Medulla oblongata (tissue), 1 donor: ENCODE measurements at regions not wholly inside any gene's neighbourhood (a gene's known extent, or its start where the extent isn't known, plus 50 kb on each side); places are given as distances from the start of the nearest gene placed in this dataset.
"Not testable (repeated sequence)": the region's sequence is repeated elsewhere in the genome, so short reads cannot be mapped to it uniquely, and the experiment has no call there.

Experiments
- DNase-seq: peaks from one replicate; pipeline ENCODE4 v3.0.0-alpha.2; 2015; ENCODE audit errors: extremely low spot score

DNA sequence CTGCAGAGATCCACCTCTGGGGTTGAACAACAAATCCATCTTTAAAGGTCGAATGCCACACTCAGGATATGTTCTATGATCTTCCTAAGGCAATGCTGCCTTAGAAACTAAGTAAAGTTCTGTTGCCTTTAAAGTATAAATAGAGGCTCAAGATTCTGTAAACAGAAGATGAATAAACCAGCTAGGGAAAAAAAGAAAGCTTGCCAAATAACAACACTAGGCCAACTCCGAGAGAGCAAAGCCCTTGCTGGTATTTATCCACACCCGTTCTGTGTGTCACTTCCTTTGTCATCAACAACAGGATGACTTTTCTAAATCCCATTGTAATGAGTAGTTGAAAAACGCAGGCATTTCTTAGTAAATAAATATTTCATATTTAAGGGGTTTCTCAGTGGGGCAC lies 330.0 kb upstream of the GLI3 start:
- DNase-seq: no peak

DNA sequence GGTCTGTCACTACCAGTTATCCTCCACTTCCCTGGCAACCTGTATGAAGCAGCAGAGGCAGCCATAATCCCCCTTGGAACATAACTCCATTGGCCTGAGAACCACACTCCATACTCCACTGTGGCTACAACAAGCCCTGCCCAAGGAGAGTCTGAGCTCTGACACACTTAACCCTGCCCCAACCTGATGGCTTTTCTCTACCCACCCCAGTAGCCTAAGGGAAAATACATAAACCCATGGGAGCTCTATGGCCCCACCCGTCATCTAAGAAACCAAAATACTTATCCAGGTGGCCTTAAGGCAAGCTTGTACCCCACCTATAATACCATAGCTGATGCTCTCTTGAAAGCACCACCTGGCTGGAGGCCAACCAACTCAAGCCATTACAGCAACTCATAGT lies 324.8 kb upstream of the GLI3 start:
- no peak for DNase-seq

DNA sequence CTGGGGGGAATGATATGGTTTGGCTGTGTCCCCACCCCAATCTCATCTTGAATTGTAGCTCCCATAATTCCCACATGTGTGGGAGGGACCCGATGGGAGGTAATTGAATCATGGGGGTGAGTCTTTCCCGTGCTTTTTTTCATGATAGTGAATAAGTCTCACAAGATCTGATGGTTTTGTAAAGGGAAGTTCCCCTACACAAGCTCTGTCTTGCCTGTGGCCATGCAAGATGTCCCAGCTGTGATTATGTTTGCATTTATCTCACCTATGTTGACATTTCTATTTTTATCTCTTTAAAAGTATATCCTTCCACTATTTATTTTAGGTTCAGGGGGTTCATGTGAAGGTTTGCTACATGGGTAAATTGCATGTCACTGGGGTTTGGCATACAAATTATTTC lies 323.9 kb upstream of the GLI3 start:
- DNase-seq: no peak

DNA sequence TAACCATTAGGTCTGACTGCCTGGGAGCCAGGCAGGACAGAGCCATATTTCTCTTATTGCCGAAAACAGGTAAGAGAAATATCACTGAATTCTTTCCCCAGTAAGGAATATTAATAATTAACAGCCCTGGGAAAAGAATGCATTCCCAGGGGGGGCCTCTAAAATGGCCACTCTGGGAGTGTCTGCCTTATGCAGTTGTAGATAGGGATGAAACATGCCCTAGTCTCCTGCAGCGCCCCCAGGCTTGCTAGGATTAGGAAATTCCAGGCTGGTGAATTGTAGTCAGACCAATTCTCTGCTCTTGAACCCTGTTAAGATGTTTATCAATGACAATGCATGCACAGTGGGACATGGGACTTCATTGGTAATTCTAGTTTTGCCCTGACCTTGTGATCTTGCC lies 317.9 kb upstream of the GLI3 start:
- not testable (repeated sequence) for DNase-seq

DNA sequence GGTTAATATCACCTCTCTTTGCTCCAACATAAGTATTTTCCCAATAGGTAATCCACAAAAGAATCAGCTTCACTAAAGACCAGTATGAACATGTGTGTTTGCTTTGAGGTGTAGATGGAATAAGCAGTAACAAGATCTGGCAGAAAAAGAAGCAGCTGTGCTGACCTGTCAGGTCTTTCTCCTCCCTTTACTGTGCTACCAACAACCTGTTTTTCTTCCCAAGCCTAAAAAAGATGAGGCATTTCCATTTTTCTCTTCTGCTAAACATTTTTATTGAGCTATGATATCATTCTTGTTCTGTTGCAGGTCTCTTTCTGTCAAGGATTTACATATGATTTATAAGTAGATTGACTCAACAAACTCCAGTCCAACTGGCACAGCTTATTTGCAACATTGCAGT lies 315.2 kb upstream of the GLI3 start:
- DNase-seq: no peak

DNA sequence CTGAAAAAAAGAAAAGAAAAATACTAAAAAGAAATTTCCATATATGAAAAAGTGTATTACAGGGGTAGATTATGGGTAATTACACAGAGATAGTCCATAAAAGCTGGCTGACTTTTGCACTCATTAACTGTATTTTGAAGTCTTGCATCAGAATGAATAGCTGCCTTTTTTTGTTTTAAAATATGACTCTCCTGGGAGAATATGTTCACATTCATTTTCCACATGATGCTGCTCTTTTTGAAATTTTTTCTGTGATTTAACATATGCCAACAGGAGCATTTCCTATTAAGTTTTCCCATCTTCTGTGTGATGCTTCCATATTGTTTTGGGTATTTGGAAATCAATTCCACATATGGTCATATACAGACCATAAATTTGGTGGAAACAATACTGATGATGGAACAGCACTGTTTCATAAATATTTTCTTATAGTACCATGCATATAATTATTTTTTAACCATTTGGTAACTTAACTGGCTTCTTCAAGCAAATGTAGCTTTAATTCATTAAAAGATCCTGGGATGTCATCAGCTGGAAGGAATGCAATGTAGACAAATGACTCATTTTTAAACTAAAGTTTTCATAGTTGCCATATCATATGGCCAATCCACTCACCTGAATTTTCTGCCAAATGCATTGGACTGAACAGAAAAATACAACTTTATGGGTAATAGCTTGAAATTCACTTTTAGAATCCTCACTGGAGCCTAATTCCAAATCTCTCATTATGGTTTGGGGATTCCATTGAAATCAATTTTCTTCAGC lies 313.9 kb upstream of the GLI3 start:
- no peak for DNase-seq

DNA sequence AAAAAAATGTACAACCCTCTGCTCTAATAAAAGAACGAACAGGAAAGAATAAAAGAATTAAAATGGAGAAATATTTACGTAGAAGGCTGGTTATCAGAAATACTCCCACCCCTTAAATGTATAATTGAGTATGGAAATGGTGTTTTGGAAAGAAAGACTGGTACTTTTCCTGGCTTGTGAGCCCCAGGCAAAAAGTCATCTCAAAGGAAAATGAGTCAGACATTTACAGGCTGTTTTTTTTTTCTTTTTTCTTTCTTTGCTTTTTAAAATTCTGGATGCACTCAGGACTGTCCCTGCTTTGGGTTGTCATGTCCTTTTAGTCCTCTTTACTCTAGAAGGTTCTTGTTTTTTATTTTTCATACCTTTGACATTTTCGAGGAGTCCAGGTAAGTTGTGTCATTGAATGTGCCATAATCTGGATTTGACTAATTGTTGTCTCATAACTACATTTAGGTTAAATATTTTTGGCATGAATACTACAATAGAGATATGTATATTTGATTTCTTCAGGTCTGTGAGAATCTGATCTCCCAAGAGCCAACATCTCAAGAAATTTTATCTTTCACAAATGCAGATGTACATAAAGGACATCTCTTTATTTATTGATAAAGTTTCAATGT lies 313.0 kb upstream of the GLI3 start:
- no peak for DNase-seq

GRCh38 chr7:42548816-42549611 lies 312.0 kb upstream of the GLI3 start:
- no peak for DNase-seq

- no peak for DNase-seq
These were observed 308.2 kb upstream of the GLI3 start for GRCh38 chr7:42545049-42545724.

DNA sequence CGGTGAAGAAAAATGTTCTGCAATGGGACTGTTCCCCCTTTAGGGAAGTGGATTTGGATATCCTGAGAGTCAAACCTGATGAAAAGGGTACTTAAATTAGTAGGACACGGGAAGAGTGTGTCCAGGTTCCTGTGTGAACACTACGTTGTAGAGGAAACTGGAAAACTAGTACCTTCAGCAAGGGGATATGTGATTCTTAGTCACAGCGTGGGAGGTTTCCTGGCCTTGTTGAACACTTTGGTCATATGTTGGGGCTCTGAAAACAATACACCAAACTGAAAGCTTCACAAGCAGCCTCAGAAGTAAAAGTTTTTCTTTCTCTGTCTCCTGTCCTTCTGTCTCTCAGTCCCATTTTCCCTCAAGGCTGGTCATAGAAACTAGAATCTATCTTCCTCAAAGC lies 306.9 kb upstream of the GLI3 start:
- no peak for DNase-seq

DNA sequence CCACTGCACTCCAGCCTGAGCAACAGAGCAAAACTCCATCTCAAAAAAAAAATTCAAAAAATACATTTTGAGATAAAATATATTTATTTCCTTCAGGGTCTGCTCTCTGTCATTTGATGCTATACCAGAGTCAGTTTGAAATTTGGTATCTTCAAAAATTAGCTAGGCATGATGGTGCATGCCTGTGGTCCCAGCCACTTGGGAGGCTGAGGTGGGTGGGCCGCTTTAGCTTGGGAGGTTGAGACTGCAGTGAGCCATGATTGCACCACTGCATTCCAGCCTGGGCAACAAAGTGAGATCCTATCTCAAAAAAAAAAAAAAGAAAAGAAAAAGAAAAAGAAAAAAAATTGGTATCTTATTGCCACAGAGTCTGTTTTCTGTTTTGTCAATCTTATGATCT lies 305.4 kb upstream of the GLI3 start:
- not testable (repeated sequence) for DNase-seq

GRCh38 chr7:42534441-42534840 lies 297.4 kb upstream of the GLI3 start:
- DNase-seq: no peak

DNA sequence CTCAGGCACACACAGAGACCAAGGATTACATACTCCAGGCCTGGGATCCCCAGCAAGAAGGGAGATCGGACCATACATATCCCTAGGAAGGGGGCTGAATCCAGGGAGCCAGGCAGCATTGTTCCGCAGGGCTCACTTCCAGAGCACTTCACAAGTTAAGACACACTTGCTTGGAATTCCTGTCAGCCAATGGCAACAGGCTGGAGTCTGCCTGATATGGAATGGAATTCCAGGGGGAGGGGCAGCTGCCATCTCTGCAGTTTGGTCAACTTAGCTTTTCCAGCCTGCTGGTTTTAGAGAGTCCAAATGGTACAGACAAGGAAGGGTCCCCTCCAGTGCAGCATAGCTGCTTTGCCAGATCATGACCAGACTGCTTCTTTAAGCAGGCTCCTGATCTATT lies 290.0 kb upstream of the GLI3 start:
- DNase-seq: no peak

DNA sequence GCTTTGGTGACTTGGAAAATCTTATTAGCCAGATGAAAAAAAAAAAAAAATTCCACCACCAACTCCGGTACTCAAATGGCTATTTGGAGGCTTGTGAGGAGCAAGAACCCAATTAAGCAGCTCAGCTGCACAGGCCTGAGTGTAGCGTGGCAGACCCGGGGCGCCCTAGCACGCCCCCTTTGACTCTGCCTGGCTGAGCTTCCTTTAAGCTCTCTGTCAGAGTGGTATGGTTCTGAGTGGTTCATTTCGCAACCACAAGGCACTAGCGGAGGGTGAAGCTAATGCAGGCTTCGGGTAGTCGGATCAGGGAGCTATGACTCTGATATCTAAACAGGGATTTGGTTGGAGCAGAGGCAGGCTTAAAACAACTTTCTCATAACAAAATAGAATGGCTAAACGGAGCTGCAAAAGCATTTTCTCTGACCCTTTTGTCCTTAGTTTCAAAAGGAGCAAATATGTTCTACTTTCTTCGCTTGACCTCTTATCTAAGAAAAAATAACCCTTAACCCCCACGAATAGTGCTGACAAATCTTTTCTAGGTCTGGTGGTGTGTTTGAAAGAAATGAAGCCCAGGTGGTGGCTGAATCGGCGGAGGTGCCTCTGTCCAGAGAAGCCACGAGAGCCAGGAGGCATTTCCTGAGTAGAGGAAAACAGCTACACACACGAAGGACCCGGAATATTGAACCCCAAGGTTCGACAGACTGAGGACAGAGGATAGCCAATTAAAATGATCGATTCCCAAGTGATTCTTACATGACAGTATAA lies 285.4 kb upstream of the GLI3 start:
- DNase-seq: no peak

- no peak for DNase-seq
These were observed 274.0 kb upstream of the GLI3 start for GRCh38 chr7:42511027-42511426.

DNA sequence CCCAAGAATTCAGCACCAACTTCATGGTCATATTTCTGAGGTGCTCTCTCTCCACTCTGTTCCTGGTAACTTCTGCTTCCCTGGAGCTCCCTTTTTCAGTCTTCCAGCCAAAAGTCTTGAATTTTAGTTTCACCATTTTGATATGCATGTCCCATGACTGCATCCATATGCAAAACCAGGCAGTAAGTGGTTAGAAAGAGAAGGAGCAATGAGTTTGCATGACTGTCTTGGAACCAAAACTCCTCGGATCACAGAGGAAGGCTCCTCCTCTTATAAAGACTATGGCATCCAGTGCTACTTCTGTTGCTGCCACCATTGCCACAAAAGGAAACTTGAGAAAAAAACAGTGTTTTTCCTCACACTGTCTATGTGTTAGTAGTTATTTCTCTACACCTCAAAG lies 269.1 kb upstream of the GLI3 start:
- no peak for DNase-seq

- DNase-seq: no peak
These were observed 265.0 kb upstream of the GLI3 start for GRCh38 chr7:42502022-42502421.

GRCh38 chr7:42495256-42495655 lies 258.2 kb upstream of the GLI3 start:
- no peak for DNase-seq

DNA sequence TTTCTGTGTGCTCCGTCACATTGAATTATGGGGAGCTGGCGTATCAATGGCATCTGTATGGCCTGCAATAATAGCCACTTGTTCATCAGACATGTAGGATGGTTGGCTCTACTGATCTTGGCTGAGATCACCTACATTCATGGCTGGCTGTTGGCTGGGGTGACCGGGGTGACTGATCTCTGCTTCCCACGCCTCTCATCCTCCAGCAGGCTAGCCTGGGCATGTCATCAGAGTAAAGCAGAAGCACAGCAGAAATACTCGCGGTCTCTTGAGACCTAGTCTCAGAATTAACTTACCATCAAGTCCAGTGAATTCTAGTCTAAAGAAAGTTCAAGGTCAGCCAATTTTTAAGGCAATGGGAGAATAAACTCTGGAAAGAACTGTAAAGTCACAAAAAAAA lies 257.7 kb upstream of the GLI3 start:
- DNase-seq: no peak

GRCh38 chr7:42494199-42494710 lies 257.2 kb upstream of the GLI3 start:
- DNase-seq: no peak

DNA sequence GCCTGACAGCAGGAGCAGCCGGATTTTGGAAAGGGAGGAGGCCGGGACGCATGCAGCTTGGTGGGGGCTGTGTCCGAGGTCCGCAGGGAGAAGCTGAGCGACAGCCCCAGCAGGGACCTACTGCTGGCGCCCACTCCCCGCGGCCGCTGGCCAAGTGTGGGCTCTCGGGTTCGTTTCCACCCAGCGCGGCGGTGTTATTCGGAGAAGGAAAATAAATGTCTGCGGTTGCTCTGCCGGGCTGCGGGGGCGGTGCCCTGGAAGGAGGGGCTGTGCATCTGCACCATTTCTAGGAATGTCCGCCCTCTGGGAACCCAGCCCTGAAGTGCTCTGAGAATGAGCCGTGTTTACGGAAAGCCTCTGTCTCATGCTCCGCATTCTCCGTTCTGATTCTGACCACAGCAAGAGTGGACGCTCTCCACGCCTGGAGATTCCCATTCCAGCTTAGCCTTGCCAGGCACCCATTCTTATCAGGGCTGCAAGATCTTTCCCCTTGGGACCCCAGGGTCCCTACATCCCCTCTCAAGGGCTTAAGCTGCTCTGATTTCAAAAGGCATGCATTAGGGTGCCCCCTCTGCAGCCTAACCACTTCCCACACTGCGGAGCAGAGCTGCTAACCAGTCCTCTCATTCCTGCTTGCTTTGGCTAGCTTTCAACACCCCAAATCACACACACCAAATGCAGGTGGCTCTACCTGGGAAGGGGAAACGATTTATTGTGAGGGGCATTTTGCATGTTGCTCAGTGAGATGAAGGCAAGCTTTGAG lies 256.6 kb upstream of the GLI3 start:
- DNase-seq: peak; percentile 28
